Mesenchymal stem cell (in vitro differentiated cells and primary cell): ENCODE measurements at regions not wholly inside any gene's neighbourhood (a gene's known extent, or its start where the extent isn't known, plus 50 kb on each side); places are given as distances from the start of the nearest gene placed in this dataset.

Experiments
- DNase-seq: peaks from one replicate; pipeline ENCODE4 v3.0.0-alpha.2; 2013
- H2AFZ ChIP-seq: one replicate; pipeline ENCODE4 v1.6.1; 2013; ENCODE audit warnings: low read depth, mild to moderate bottlenecking, control low read depth, inconsistent platforms, low read length, moderate library complexity
- H2AK5ac ChIP-seq: 2 replicates; pipeline ENCODE4 v1.6.1; 2013; ENCODE audit warnings: low read length, moderate library complexity, mild to moderate bottlenecking, inconsistent platforms; ENCODE audit not compliant: severe bottlenecking
- H2BK120ac ChIP-seq: one replicate; pipeline ENCODE4 v1.6.1; 2013; ENCODE audit warnings: low read depth, mild to moderate bottlenecking, inconsistent platforms, low read length, moderate library complexity
- H2BK12ac ChIP-seq, 2 experiments: one replicate each; pipeline ENCODE4 v1.6.1; 2013; ENCODE audit warnings: inconsistent platforms in 2 of 2, low read length in 2 of 2, mild to moderate bottlenecking in 2 of 2, moderate library complexity in 2 of 2, control low read depth in 1 of 2
- H2BK15ac ChIP-seq: one replicate; pipeline ENCODE4 v1.6.1; 2013; ENCODE audit warnings: mild to moderate bottlenecking, low read depth, inconsistent platforms; ENCODE audit not compliant: poor library complexity, severe bottlenecking
- H2BK5ac ChIP-seq: 2 replicates; pipeline ENCODE4 v1.6.1; 2013; ENCODE audit warnings: low read depth, mild to moderate bottlenecking, low read length, control low read depth, inconsistent platforms; ENCODE audit not compliant: poor library complexity, severe bottlenecking
- H3K14ac ChIP-seq, 2 experiments: one replicate each; pipeline ENCODE4 v1.6.1; 2013; ENCODE audit warnings: inconsistent platforms in 2 of 2, low read length in 2 of 2, control low read depth in 1 of 2, mild to moderate bottlenecking in 1 of 2, moderate library complexity in 1 of 2
- H3K18ac ChIP-seq, 2 experiments: one replicate each; pipeline ENCODE4 v1.6.1; 2013; ENCODE audit warnings: inconsistent platforms in 2 of 2, low read length in 2 of 2, control low read depth in 1 of 2, low read depth in 1 of 2, mild to moderate bottlenecking in 1 of 2
- H3K23ac ChIP-seq, 2 experiments: one replicate each; pipeline ENCODE4 v1.6.1; 2013; ENCODE audit warnings: inconsistent platforms in 2 of 2, low read length in 2 of 2, mild to moderate bottlenecking in 2 of 2, moderate library complexity in 2 of 2, control low read depth in 1 of 2
- H3K27ac ChIP-seq: 2 replicates; pipeline ENCODE4 v1.5.1; 2013; ENCODE audit warnings: mild to moderate bottlenecking, moderate library complexity, low read length, control low read depth, inconsistent platforms; ENCODE audit not compliant: poor library complexity, severe bottlenecking
- H3K27me3 ChIP-seq, 2 experiments: 2 replicates each; pipeline versions ENCODE4 v1.6.1 to v1.7.0; 2013; ENCODE audit warnings: low read length in 2 of 2, mild to moderate bottlenecking in 2 of 2, moderate library complexity in 2 of 2, control low read depth in 1 of 2, inconsistent platforms in 1 of 2; ENCODE audit not compliant: control insufficient read depth in 1 of 2, insufficient read depth in 1 of 2
- H3K36me3 ChIP-seq, 2 experiments: 2 replicates each; pipeline versions ENCODE4 v1.6.1 to v1.7.0; 2013; ENCODE audit warnings: low read length in 2 of 2, control low read depth in 1 of 2, inconsistent platforms in 1 of 2, low read depth in 1 of 2, mild to moderate bottlenecking in 1 of 2; ENCODE audit not compliant: insufficient read depth in 2 of 2, control insufficient read depth in 1 of 2
- H3K4ac ChIP-seq, 2 experiments: one replicate each; pipeline ENCODE4 v1.6.1; 2013; ENCODE audit warnings: inconsistent platforms in 2 of 2, low read length in 2 of 2, mild to moderate bottlenecking in 2 of 2, moderate library complexity in 2 of 2, control low read depth in 1 of 2, low read depth in 1 of 2
- H3K4me1 ChIP-seq: 2 replicates; pipeline ENCODE4 v1.6.1; 2013; ENCODE audit warnings: low read depth, low read length, control low read depth; ENCODE audit not compliant: control insufficient read depth, insufficient read depth
- H3K4me2 ChIP-seq: 2 replicates; pipeline ENCODE4 v1.6.1; 2013; ENCODE audit warnings: low read length, mild to moderate bottlenecking, inconsistent platforms; ENCODE audit not compliant: poor library complexity, severe bottlenecking
- H3K4me3 ChIP-seq, 2 experiments: 2 replicates each; pipeline versions ENCODE4 v1.5.1 to v1.7.0; 2013; ENCODE audit warnings: low read length in 2 of 2, mild to moderate bottlenecking in 2 of 2, control low read depth in 1 of 2, low read depth in 1 of 2; ENCODE audit not compliant: insufficient read depth in 1 of 2
- H3K79me1 ChIP-seq: replicated peaks from 2 replicates; pipeline ENCODE4 v1.6.1; 2013; ENCODE audit warnings: mild to moderate bottlenecking, control low read depth, low read length, inconsistent platforms; ENCODE audit not compliant: poor library complexity, severe bottlenecking
- H3K9ac ChIP-seq: 2 replicates; pipeline ENCODE4 v1.7.0; 2013; ENCODE audit warnings: mild to moderate bottlenecking, low read length, moderate library complexity
- H3K9me3 ChIP-seq: 2 replicates; pipeline ENCODE4 v1.7.0; 2013; ENCODE audit warnings: mild to moderate bottlenecking, low read length; ENCODE audit not compliant: control insufficient read depth
- H4K8ac ChIP-seq: one replicate; pipeline ENCODE4 v1.6.1; 2013; ENCODE audit warnings: inconsistent platforms, mild to moderate bottlenecking, low read length, moderate library complexity
- H4K91ac ChIP-seq: one replicate; pipeline ENCODE4 v1.6.1; 2013; ENCODE audit warnings: mild to moderate bottlenecking, low read length, inconsistent platforms
- WGBS: methylation state at CpG from one replicate; pipeline ENCODE4 v1.1.7; 2013; ENCODE audit warnings: mixed read lengths; 5-methylcytosine and 5-hydroxymethylcytosine counted together

DNA sequence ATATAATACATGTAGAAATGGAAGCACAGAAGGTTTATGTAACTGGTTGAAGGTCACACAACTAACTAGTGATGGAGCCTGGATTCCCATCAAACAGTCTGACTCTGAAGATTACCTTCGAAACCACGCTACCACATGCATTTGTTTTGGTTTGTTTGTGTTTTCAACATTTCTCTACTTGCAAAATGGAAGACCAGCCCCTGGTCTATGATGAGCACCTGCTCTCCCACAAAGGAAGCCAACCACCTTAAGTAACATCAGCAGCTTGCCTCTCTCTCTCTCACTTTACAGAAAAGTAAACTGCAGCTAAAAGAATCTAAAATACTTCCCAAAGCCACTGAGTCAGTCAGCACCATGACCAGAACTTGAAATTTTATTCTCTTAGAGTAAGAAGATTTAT, 186.9 kb upstream of the TMPO start:
- Histone ChIP-seq H3K23ac (no peak overlapping the region), H3K14ac (no peak overlapping the region), H2BK5ac (no peak overlapping the region), H3K27ac (no peak overlapping the region), H2AFZ (no peak overlapping the region), H3K4me3 (no peak overlapping the region), H3K27me3 (peaks cover 0 to 3% of the 10 kb centered on the region in 2 experiments), H2BK12ac (no peak overlapping the region), H4K8ac (no peak overlapping the region), H3K4ac (no peak overlapping the region), H3K36me3 (no peaks in the 10 kb centered on the region), H3K9ac (no peak overlapping the region), H3K9me3 (no peaks in the 10 kb centered on the region), H2AK5ac (no peak overlapping the region), H4K91ac (no peak overlapping the region), H2BK120ac (no peak overlapping the region), H3K79me1 (no peaks in the 10 kb centered on the region), H3K4me1 (peaks cover 2% of the 10 kb centered on the region), H3K18ac (no peak overlapping the region), H3K4me2 (no peak overlapping the region), H2BK15ac (no peak overlapping the region)
- 91% methylated on average over 2 of the region's 2 CpGs for WGBS
- DNase-seq = no peak

- Histone ChIP-seq H2BK5ac (no peak overlapping the region), H3K23ac (peak overlapping the region in 1 of 2 experiments; percentile 59), H2BK12ac (no peak overlapping the region), H3K4me2 (no peak overlapping the region), H3K14ac (no peak overlapping the region), H3K18ac (no peak overlapping the region), H2AFZ (no peak overlapping the region), H2AK5ac (no peak overlapping the region), H3K4ac (no peak overlapping the region), H3K9me3 (no peaks in the 10 kb centered on the region), H3K4me1 (peaks cover 2% of the 10 kb centered on the region), H3K27ac (no peak overlapping the region), H3K79me1 (no peaks in the 10 kb centered on the region), H3K4me3 (no peak overlapping the region), H3K9ac (no peak overlapping the region), H4K91ac (no peak overlapping the region), H4K8ac (no peak overlapping the region), H3K27me3 (peaks cover 0 to 3% of the 10 kb centered on the region in 2 experiments), H2BK120ac (no peak overlapping the region), H2BK15ac (no peak overlapping the region), H3K36me3 (no peaks in the 10 kb centered on the region)
- no peak for DNase-seq
- 54% methylated on average over 3 of the region's 5 CpGs for WGBS
Measured at GRCh38 chr12:98329589-98329988, 185.8 kb upstream of the TMPO start.

- DNase-seq = no peak
- H3K9me3 ChIP-seq = no peaks in the 10 kb centered on the region
- H3K14ac ChIP-seq = no peak overlapping the region
- H2BK5ac ChIP-seq = no peak overlapping the region
- peaks cover 0 to 3% of the 10 kb centered on the region in 2 experiments for H3K27me3 ChIP-seq
- H3K18ac ChIP-seq = no peak overlapping the region
- WGBS = 100% methylated on average over 1 of the region's 1 CpG
- H2AFZ ChIP-seq = no peak overlapping the region
- H3K36me3 ChIP-seq = no peaks in the 10 kb centered on the region
- H3K4ac ChIP-seq = no peak overlapping the region
- H3K23ac ChIP-seq = no peak overlapping the region
- no peak overlapping the region for H3K27ac ChIP-seq
- no peak overlapping the region for H3K4me2 ChIP-seq
- H2BK15ac ChIP-seq = no peak overlapping the region
- no peaks in the 10 kb centered on the region for H3K4me1 ChIP-seq
- H2BK120ac ChIP-seq = no peak overlapping the region
- H3K4me3 ChIP-seq = no peak overlapping the region
- no peak overlapping the region for H2AK5ac ChIP-seq
- H3K79me1 ChIP-seq = no peaks in the 10 kb centered on the region
- H3K9ac ChIP-seq = no peak overlapping the region
- no peak overlapping the region for H4K91ac ChIP-seq
- no peak overlapping the region for H4K8ac ChIP-seq
- no peak overlapping the region for H2BK12ac ChIP-seq
Measured at GRCh38 chr12:98332642-98333041, 182.7 kb upstream of the TMPO start.

- Histone ChIP-seq H2BK120ac (no peak overlapping the region), H3K18ac (no peak overlapping the region), H3K9me3 (no peaks in the 10 kb centered on the region), H3K27me3 (peaks cover 0 to 10% of the 10 kb centered on the region in 2 experiments), H3K36me3 (no peaks in the 10 kb centered on the region), H3K23ac (no peak overlapping the region), H3K27ac (no peak overlapping the region), H4K91ac (no peak overlapping the region), H3K4me1 (no peaks in the 10 kb centered on the region), H3K4ac (no peak overlapping the region), H3K4me2 (no peak overlapping the region), H3K79me1 (no peaks in the 10 kb centered on the region), H3K4me3 (no peak overlapping the region), H2BK15ac (no peak overlapping the region), H4K8ac (no peak overlapping the region), H2BK12ac (no peak overlapping the region), H2AFZ (no peak overlapping the region), H3K9ac (no peak overlapping the region), H2AK5ac (no peak overlapping the region), H2BK5ac (no peak overlapping the region), H3K14ac (no peak overlapping the region)
- no peak for DNase-seq
- 83% methylated on average over 3 of the region's 3 CpGs for WGBS
Measured at GRCh38 chr12:98334768-98335167, 180.6 kb upstream of the TMPO start.
